HG02885 (cell line): ENCODE measurements at regions not wholly inside any gene's neighbourhood (a gene's known extent, or its start where the extent isn't known, plus 50 kb on each side); places are given as distances from the start of the nearest gene placed in this dataset.

ENCODE experiments used
- ATAC-seq: cut with Tn5 transposase; IDR thresholded peaks from one replicate; pipeline ENCODE4 v1.9.1; 2021; ENCODE audit warnings: mild to moderate bottlenecking; ENCODE audit not compliant: unreplicated experiment, poor library complexity

DNA sequence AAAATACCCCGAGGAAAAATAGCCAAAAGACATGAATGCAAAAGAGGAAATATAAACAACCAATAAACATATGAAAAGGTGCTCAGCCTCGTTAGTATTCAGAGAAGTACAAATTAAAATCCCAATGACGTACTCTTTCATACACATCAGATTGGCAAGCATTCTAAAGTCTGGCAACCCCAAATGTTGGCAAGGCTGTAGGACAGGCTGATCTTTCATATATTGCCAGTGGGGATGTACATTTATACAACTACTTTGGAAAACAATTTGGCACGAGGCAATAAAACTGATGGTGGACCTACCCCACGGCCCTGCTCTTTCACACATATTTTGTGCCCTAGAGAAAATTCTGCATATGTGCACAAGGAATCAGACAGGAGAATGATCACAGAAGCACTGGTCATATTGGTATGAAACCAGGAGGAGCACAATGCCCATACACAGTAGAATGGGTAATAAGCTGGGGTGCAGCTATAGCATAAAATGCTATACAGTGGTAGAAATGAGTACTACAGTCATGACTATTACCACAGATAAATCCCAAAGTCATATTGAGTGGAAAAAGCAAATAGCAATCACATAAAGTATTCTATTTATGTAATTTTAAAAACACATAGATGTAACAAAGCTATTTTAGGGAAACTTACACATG lies 176.0 kb upstream of the SLC24A5 start:
- no peak for ATAC-seq

DNA sequence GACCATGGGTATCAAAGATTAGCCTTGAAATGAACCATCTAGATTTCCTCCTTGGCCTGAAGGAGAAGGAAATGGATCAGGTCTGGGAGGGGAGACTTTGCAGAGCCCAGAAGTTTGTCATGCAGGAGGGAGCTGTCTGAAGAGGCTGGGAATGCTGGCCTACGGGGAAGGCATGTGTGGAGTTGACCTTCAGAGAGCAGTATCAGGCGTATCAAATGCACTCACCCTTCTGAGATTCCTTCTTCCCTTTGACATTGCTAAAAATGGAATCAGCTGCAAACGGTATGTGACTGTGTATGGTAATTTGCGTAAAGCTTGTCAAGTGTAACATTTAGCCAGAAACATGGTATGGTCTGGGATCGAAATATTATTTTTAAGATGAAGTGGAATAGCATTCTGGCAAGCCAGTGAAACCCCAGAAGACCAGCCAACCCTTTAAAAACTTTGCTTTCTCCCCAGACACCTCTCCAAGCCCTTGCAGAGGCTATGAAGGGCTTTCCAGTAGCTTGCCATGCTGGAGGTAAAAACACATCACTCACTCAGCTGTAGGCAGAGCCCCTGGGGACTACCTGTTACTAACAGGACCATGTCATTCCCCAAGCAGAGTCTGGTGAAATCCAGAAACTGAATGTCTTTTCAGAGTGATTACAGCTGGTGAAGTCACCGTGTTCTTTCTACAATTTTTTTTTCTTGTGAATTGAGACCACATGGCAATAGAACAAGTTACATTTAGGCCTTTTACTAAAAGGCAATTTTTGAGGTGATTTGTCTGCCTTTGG lies 174.7 kb upstream of the SLC24A5 start:
- ATAC-seq: no peak

DNA sequence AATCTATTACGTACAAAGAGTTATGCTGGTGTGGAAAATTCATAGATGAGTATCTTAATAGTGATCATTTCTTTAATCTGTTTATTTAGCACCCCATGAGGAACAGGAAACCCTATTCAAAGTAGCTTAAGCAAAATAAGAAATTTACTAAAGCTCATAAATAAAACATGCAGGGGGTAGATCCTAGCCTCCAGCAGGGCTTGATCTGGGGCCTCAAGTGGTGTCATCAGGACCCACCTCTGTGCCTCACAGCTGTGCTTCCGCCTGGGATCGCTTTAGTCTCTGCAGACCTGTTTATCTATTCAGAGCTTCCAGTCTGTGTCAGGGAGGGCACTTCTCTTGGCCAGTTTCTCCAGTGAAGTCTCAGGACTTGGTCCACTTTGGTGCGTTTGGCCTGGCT lies 171.0 kb upstream of the SLC24A5 start:
- no peak for ATAC-seq

DNA sequence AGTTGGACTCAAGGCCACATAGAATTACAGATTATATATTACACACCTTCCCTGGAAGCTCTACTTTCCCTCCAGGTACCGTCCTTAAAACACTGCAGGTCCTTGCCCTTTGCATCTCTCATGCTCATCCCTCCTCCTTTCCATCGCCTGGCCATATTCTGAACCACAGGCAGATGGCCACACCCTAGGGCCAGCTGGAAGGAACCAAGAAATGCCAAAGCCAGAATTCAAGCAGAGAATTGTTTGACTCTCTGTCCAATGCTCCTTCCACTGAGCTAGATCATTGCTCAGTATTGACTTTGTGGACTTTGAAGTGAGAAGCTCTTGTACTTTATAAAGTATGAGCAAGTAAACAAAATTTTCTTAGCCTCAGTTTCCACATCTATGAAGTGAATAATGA lies 170.3 kb upstream of the SLC24A5 start:
- no peak for ATAC-seq

DNA sequence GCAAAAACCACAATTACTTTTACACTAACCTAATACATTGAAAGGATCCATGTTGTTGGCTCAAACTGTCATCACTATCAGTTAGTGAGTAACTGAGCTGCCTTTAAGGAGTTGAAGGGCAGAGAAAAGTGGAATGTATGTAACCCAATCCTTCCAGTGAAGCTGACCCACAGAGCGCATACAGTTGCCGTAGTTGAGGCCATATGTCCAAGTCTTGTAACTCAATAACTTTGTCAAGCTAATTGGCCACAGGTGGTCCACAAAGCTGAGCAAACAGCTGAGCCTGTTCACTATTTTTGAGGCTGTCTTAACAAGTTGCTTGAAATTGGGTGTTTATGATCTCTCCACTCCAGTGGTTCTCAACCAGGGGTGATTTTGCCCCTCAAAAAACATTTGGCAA lies 169.0 kb upstream of the SLC24A5 start:
- no peak for ATAC-seq

DNA sequence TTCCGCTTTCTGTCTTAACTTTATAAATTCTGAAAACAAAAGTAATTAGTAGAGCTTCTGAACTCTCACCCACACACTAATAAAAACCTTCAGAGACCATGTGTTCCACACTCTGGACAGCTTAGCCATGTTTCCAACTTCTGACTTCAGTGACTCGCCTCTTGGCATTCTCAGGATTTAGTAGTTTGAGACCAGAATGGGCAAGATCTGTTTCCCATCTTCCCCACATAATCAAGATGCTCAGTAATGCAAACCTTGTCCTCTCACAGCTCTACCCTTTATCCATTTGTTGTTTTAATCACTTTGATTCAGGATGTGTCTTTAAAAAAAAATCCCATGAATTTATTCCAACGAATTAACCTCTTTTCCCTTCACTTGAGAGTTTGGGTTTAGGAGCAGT lies 166.6 kb upstream of the SLC24A5 start:
- ATAC-seq: no peak

DNA sequence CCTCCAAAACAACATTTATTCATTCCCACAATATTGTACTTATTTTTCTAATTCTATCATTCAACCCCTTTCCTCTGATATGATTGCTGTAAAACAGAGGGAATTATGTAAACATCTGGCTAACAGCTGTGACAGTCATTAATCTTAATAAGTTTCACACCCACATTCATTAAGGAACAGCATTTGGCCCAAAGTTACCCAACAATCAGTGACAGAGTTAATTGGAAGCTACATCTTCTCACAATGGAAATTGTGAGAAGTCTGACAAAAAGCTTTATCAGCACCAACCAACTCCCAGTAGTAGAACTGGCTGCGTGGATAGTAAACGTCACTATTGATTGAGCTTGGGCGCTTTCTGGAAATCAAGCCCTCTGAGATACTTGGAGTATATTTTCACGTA lies 165.8 kb upstream of the SLC24A5 start:
- no peak for ATAC-seq

DNA sequence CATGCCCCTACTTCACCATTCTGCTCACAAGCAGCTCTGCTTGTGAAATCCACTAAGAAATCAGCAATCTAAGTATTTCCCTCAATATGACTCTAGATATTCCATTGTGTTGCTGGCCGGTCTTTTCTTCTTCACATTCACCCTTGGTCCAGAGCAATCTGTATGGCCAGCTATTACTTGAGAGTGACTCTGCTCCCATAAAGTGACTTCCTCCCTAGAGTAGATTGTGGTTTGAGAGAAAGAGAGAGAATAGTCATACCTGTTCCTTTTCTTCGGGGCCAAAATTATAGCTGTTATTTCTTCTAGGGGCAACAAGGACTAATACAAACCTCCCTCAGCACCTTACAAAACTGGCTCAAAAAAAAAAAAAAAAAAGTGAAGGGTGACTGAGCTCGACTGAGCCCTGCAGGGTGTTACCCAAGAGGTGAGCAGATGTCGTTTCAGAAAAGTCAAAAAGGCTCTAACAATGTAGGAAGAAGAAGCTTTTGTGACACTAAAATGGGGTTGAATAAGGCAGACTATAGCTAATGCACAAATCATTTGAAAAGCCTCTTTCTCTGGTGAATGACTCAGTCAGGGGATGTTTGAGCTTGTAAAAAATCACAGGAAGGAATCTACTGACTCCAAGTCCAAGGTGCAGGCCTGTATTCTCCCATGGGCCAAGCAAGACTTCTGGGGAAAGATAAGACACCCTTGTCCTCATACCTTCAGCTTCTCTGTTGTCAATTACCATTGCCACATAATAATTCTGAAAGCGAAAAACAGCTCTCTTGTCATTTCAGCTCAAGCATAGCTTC lies 161.0 kb upstream of the SLC24A5 start:
- peak; percentile 37 for ATAC-seq

DNA sequence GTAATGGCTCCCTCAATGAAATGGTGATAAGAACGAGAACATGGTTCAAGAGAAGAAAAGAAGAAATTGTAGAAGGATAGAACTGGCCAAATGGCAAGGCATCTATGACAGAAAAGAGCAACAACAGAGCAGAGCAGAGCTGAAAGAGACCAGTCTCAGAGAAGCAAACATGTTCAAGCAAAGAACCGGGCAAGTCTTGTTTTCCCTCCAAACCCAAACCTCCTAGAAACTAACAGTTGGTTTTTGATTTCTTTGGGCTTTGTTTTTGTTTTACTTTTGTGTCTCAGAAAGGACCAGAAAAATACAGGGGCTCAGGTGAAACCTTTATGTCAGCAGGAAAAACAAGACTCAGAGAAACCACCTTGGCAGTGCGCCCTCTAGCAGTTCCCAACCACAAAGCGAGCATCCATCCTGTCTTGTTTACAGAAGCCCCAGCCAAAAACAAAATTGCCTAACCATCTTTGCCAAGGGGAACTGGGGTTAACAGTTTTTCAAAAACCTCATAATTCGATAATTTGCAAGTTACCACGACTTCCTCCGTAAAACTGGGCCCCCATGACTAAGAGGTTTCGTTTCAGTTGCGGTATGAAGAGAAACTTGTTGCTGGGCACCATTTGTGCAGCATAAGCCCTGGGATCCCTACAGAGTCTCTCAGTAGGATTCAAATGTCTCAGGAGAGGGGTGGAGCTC lies 159.2 kb upstream of the SLC24A5 start:
- ATAC-seq: peak; percentile 88

DNA sequence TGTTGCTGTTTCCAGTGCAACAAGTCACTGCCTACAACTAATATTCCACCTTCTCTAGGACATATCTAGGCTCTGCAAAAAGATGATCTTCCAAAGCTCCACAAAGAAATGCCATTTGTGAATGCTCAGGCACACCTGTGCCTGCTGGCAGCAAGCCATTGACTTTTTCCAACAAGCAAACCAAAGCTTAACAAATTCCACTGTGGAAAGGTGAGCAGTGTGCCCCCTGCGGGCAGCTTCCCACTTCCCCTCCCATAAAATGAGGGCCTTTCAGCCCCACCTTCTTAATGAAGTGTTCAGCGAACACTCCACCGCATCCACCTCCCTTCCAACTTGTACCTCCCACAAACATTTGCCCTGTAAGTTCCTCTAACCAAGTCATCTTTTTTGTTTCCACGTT lies 157.5 kb upstream of the SLC24A5 start:
- ATAC-seq: no peak

DNA sequence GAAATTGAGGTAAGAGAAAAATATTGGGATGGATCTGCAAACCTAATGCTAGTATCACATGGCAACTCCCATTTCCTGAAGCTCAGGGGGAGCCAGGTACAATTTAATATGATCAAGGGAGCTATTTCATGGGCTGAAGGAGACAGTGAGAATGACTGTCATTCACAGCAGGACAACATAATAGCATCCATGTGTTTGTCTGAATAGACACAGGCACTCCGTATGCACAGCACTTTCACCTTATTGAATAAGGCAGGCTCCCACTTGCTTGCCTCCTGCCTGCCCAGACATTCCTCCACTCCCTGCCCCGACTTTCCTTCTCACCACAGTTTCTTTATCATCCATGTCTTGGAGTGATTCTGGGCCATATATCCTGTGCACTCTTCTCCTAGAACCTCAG lies 156.6 kb upstream of the SLC24A5 start:
- no peak for ATAC-seq

DNA sequence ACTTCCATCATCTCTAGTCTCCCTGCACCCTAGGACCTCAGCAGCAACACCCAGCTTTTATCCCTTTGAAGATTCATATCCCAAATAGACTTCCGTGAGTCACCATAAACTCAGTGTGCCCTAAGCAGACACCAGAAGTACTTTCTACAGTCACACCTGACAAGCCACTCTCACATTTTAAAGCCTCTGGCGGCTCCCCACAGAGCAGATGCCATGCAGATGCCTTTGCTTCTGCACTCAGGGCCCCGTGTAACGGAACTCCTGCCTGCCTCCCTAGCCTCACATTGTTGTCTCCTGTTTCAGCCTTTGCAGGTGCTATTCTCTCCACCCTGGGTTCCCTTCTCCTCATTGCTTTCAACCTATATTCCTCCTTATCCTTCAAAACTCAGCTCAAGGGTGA lies 155.5 kb upstream of the SLC24A5 start:
- ATAC-seq: no peak

DNA sequence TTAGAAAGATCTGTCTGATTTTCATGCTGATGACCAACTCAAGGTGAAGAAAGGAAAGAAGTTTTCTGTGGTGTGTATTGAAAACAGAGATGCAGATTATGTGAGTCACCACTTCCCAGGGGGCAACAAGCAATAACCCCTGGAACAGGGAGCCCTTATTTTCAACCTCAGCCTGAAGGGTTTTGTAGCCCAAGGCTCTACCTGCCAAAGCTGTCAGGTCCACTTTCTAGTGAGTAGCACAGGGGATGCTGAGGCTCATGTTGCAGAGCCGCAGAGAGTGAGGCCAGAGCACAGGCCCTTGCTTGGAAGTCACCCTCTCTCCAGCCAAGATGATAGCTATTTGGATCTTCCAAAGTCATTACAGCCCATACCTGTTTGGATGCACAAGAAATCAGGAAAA lies 152.2 kb upstream of the SLC24A5 start:
- ATAC-seq: no peak

DNA sequence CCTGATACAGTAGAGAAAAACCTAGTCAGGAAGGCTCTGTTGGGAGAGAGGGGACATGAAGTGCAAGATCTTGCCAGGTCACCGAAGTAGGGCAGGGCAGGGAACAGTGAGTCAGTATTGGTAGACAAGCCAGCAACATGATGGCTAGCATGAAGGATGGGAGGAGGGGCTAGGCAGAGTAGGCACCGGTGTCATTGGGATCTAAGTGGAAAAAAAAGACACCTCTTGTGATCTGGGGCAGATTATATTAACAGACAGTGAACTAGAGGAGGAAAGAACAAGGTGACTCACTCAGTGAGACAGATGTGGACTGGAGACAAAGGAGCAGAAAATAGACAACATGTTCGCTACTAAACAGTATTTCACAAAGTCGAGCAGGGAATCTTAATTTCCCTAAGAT lies 149.2 kb upstream of the SLC24A5 start:
- ATAC-seq: no peak

DNA sequence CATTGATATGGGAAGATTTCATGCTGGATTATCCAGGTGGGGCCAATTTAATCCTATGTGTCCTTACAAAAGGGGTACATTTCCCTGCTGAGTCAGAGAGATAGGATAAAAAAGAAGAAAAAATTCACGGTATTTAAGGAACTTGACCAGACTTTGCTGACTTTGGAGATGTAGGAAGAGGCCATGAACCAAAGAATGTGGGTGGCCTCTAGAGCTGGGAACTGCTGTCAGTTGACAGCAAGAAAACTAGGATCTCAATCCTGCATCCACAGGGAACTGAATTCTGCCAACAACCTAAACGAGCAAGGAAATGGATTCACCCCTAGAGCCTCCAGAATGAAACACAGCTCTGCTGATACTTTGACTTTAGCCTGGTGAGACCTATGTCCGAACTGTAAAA lies 148.1 kb upstream of the SLC24A5 start:
- ATAC-seq: no peak

DNA sequence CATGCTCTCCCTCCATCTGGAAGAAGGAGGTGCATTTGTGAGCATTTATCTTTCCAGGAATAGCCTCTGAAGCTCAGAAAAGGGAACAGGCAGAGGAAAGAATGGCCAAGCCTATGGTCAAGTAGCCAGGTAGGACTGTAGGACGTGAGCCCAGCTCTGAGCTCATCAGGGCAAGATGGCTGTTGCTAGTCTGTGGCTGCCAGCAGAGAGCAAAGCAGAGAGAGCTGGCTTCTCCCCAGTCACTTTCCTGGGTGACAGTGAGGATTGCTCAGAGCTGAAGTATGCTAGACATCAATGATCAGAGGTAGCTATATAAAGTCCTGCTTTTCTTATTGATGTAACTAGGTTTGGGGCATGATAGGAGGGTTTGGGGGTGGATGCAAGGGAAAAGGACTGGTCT lies 146.1 kb upstream of the SLC24A5 start:
- no peak for ATAC-seq

DNA sequence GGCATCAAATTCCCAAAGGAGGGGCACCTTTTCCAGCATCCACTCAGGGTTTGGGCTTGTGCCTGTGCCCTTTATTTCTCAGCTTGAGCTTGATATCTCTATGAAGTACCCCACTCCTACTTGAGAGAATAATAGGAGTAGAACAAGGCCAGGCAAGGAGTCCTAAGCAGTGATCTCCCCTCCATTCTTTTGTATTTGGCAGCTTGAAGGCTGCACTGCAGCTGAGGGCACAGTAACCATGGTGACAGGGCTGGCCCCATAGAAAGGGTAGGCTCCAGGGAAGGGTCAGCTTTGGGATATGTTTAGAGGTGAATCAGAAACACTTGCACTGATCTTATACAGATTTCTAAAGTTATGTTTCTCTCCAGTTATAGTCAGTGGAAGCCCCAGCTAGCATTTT lies 145.4 kb upstream of the SLC24A5 start:
- ATAC-seq: no peak

DNA sequence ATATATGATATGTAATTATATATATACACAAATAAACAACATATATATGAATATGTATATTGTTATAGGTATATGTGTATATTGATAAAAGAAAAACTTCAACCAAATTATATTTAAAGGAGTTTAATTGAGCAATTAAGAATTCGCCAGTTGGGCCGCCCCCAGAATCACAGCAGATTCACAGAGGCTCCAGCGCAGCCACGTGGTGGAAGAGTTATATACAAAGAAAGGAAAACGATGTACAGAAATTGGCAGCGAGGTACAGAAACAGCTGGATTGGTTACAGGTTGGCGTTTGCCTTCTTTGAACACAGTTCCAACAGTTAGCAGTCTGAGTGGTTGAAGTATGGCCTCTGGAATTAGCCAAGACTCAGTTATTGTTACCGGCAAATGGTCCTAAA lies 137.3 kb upstream of the SLC24A5 start:
- no peak for ATAC-seq

DNA sequence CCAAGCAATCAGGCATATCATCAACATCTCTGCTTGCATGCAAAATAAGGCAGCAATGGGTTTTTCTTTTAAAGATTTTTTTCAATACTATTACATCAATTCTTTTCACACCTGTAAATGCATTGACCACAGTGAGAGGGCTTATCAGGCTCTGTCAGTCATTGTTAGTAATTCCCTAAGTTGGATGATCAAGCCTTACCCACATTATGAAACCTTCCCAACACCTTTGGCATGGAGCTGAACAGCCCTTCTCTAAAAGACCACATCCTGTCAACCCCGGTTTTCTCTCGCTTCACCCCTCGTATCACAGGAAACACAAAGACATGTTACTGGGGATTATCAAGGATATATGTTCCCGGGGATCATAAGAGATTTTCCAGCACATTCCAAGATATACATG lies 135.2 kb upstream of the SLC24A5 start:
- ATAC-seq: no peak

DNA sequence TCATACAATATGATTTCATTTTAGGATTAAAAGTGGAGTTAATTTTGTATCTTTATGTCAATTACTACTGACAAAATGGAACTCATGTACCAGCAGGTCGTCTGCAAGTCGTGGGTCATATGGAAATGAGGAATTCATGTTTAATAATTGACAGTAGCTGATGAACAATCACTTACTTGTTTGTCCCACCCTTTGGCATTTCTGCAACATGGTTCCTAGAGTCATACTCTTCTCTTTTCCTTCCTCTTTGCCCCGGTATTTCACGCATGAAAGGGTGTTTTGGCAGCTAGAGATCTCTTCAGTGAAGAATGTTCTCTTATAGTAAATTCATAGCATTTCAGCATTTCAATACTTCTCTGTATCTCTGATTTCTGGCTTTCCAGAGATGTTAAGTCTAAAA lies 133.3 kb upstream of the SLC24A5 start:
- ATAC-seq: no peak
